Stimulated activated effector memory CD8-positive, alpha-beta T cell treated with anti-CD3 and anti-CD28 coated beads, Interleukin-12 subunit alpha, Interleukin-12 subunit beta, amount 100 ng/mL, for 72 hours (primary cell): ENCODE measurements at regions not wholly inside any gene's neighbourhood (a gene's known extent, or its start where the extent isn't known, plus 50 kb on each side); places are given as distances from the start of the nearest gene placed in this dataset.
A peak's percentile ranks its signal among the peaks of the same experiment; 100 is the strongest.
"Not testable (repeated sequence)": the region's sequence is repeated elsewhere in the genome, so short reads cannot be mapped to it uniquely, and the experiment has no call there.

Source experiments
- ATAC-seq: fragments of 150-1000 bp; cut with Tn5 transposase; 2 replicates; pipeline ENCODE4 v1.10.0; 2021
- DNase-seq, 2 donors: peaks; one replicate each; pipeline ENCODE4 v3.0.0; 2021 to 2022; ENCODE audit warnings: low spot score in 2 of 2
- H3K27ac Mint-ChIP-seq: one replicate; pipeline ENCODE4 v1.8.0; 2022; ENCODE audit warnings: mild to moderate bottlenecking, mixed read lengths
- H3K36me3 Mint-ChIP-seq: one replicate; pipeline ENCODE4 v1.8.0; 2022; ENCODE audit warnings: mild to moderate bottlenecking, mixed read lengths
- H3K4me1 Mint-ChIP-seq: one replicate; pipeline ENCODE4 v1.8.0; 2022; ENCODE audit warnings: mixed read lengths
- H3K4me3 Mint-ChIP-seq: one replicate; pipeline ENCODE4 v1.8.0; 2022; ENCODE audit warnings: mild to moderate bottlenecking, mixed read lengths
- H3K9me3 Mint-ChIP-seq: one replicate; pipeline ENCODE4 v1.8.0; 2022; ENCODE audit warnings: mixed read lengths

DNA sequence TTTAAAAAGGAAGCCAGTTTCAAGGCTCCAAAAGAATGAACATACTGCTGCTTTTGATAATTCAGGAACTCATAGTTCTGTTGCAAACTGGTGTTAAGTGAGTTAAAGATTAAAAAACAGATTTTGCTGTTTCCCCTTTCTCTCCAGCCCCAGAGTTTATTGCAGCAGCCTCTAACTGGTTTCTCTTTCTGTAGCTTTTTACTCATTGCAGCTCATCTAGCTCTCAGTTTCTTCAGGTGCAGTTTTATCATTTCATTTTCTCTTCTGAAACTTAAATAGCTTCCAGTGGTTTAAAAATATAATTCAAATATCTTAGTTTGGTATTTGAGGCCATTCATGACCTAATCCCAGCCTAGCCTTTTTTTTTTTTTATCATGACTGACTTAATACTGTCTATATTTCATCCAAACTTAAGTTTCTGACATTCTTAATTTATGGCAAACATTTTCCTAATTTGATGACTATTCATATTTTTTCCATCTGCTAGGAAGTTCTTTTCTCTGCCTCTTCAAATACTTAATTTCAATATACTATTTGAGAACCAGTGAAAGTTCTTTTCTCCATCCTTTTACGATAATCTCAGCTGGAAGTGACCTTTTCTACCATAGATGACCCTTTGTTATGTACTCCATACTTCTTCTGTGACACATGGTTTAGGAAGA, 252.7 kb upstream of the GRIA1 start:
- peaks cover 8% of the 10 kb centered on the region for H3K9me3 Mint-ChIP-seq
- H3K4me1 Mint-ChIP-seq, result no peaks in the 10 kb centered on the region
- H3K4me3 Mint-ChIP-seq, result no peak overlapping the region
- ATAC-seq (no peak), DNase-seq (no peak)
- H3K36me3 Mint-ChIP-seq, result no peaks in the 10 kb centered on the region
- H3K27ac Mint-ChIP-seq, result no peak overlapping the region

DNA sequence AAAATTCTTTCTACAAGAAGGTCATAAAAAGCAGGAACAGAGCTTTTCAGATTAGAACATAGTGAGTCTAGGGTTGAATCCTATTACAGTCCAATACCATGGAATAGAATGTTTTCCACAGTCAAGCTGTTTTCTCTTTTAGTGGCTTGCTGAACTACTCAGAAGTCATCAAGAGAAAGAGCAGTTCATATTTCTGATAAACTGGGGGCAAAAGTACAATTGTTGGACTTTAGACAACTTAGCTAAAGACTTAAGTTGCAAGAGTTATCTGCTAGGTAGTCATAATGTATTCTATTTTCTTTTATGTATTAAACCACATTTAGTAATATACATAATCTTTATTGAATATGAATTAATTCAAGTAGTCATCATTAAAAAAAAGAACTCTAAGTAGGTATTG, 233.1 kb upstream of the GRIA1 start:
- no peak overlapping the region for H3K27ac Mint-ChIP-seq
- no peaks in the 10 kb centered on the region for H3K36me3 Mint-ChIP-seq
- peaks cover 9% of the 10 kb centered on the region for H3K9me3 Mint-ChIP-seq
- no peaks in the 10 kb centered on the region for H3K4me1 Mint-ChIP-seq
- ATAC-seq (no peak), DNase-seq (no peak)
- no peak overlapping the region for H3K4me3 Mint-ChIP-seq

DNA sequence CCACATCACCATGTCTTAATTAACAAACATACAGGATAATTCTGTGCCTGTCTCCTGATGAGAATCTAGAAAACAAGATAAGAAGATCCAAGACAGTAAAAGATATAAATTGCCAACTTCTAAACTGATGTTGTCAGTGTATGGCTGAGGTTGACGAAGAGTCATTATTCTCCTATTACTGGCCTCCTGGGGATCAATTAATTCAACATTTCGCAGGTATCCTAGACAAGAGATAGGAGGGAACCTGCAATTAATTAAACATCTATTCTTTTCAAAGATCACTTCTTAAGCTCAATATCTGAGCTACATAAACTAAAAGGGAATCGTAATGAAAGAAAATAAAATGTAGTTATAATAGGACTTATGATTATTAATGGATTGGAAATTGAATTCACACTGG, 232.0 kb upstream of the GRIA1 start:
- ATAC-seq, result no peak
- H3K9me3 Mint-ChIP-seq, result peaks cover 7% of the 10 kb centered on the region

DNA sequence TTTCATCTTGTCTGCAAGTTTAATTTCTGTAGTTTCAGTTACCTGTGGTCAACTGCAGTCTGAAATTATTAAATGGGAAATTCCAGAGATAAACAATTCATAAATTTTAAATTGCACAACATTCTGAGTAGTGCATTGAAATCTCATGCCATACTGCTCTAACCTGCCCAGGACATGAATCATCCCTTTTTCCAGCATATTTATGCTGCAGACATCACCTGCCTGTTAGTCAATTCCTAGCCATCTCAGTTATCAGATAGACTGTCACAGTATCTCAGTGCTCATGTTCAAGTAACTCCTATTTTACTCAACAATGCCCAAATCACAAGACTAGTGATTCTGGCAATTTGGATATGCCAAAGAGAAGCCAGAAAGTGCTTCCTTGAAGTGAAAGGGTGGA, 223.0 kb upstream of the GRIA1 start:
- H3K4me3 Mint-ChIP-seq, result no peak overlapping the region
- DNase-seq, result no peak
- H3K27ac Mint-ChIP-seq, result no peak overlapping the region
- peaks cover 8% of the 10 kb centered on the region for H3K9me3 Mint-ChIP-seq
- H3K4me1 Mint-ChIP-seq, result no peaks in the 10 kb centered on the region
- no peak for ATAC-seq
- H3K36me3 Mint-ChIP-seq, result no peaks in the 10 kb centered on the region

More for the DNA sequence above, 232.0 kb upstream of the GRIA1 start:
- Mint-ChIP-seq H3K4me1 (no peaks in the 10 kb centered on the region), H3K4me3 (no peak overlapping the region), H3K36me3 (no peaks in the 10 kb centered on the region), H3K27ac (no peak overlapping the region)
- no peak for DNase-seq

DNA sequence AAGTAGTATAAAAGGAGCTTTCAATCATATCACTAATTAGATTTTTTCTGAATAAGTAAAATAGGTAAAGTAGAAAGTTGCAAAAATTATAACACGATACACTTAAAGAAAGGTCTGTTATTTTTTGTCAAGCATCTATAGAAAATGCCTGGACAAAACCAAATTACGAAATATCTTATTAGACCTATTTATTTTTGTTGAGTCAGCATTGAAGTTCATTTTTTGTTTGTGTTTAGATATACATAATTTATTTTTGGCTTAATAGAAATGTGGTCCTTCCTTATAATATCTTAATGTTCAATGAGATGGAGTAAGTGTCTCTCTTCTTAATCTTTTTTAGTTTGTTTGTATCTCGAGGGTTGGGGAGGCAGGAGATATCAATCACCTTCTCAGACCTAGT, 214.8 kb upstream of the GRIA1 start:
- DNase-seq, result no peak
- no peak overlapping the region for H3K4me3 Mint-ChIP-seq
- ATAC-seq, result no peak
- peaks cover 6% of the 10 kb centered on the region for H3K9me3 Mint-ChIP-seq
- no peaks in the 10 kb centered on the region for H3K4me1 Mint-ChIP-seq
- no peak overlapping the region for H3K27ac Mint-ChIP-seq
- H3K36me3 Mint-ChIP-seq, result no peaks in the 10 kb centered on the region

DNA sequence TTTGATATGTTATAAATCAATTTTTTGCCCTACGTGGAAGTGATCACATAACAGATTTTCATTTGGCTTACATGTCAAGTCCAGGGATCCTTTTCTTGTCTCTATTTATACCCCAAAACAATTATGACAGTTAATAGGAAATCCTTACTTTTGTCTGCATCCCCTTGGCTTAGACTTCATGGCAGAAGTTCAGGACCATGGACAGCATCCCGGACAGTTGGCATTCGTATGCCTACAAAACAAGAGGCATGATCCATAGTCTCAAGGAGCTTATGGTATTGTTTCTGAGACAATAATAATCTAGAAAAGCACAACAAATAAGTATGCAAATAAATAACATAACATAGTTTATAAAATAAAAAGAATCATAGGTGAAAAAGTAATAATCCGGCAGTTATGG, 214.3 kb upstream of the GRIA1 start:
- H3K9me3 Mint-ChIP-seq, result peaks cover 6% of the 10 kb centered on the region
- no peak overlapping the region for H3K27ac Mint-ChIP-seq
- no peak for ATAC-seq
- DNase-seq, result no peak
- H3K4me3 Mint-ChIP-seq, result no peak overlapping the region
- no peaks in the 10 kb centered on the region for H3K36me3 Mint-ChIP-seq
- no peaks in the 10 kb centered on the region for H3K4me1 Mint-ChIP-seq

DNA sequence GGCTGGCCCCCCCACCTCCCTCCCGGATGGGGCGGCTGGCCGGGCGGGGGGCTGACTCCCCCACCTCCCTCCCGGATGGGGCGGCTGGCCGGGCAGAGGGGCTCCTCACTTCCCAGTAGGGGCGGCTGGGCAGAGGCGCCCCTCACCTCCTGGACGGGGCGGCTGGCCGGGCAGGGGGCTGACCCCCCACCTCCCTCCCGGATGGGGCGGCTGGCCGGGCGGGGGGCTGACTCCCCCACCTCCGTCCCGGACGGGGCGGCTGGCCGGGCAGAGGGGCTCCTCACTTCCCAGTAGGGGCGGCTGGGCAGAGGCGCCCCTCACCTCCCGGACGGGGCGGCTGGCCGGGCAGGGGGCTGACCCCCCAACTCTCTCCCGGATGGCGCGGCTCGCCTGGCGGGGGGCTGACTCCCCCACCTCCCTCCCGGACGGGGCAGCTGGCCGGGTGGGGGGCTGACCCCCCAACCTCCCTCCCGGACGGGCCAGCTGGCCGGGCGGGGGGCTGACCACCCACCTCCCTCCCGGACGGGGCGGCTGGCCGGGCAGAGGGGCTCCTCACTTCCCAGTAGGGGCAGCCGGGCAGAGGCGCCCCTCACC, 194.1 kb upstream of the GRIA1 start:
- not testable (repeated sequence) for H3K27ac Mint-ChIP-seq, H3K4me1 Mint-ChIP-seq, DNase-seq, H3K9me3 Mint-ChIP-seq, H3K4me3 Mint-ChIP-seq, H3K36me3 Mint-ChIP-seq, ATAC-seq

DNA sequence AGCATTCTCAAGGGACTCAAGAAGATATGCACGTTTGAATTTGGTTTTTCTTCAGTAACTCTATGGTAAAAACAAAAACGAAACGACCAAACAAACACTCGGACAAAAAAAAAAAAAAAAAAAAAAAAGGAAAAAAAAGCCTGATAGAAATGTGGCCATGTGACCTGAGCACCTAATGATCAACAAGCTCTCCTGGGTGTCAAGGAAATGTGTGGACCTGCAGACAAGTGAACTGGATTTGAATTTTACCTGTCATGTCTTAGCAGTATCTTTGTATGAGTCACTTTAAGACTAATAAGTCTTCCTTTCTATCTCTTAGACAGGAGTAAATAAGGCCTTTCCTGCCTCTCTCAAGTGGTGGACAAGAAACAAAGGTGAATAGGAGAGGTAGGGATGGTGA, 190.6 kb upstream of the GRIA1 start:
- no peak overlapping the region for H3K27ac Mint-ChIP-seq
- ATAC-seq, result no peak
- H3K9me3 Mint-ChIP-seq, result peaks cover 9% of the 10 kb centered on the region
- DNase-seq, result no peak
- H3K4me1 Mint-ChIP-seq, result no peaks in the 10 kb centered on the region
- H3K36me3 Mint-ChIP-seq, result no peaks in the 10 kb centered on the region
- H3K4me3 Mint-ChIP-seq, result no peak overlapping the region

DNA sequence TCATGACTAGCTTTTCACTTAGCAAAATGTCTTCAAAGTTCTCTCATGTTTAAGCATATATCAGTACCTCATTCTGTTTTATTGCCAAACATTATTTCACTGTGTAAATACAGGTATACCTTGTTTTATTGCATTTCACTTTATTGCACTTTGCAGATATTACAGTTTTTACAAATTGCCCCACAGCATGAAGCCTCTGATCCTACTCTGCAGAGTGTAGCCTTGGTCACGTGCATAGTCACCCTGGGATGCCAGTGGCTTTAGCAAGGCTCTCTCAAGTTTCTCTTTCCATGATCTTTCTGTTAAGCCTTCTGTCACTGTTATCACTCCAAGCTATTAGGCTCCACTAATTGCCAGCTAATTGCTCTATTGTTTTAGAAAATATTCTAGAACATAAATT, 182.2 kb upstream of the GRIA1 start:
- ATAC-seq (no peak), DNase-seq (no peak)
- H3K36me3 Mint-ChIP-seq, result no peaks in the 10 kb centered on the region
- H3K4me1 Mint-ChIP-seq, result no peaks in the 10 kb centered on the region
- H3K9me3 Mint-ChIP-seq, result peaks cover 15% of the 10 kb centered on the region
- no peak overlapping the region for H3K4me3 Mint-ChIP-seq
- H3K27ac Mint-ChIP-seq, result no peak overlapping the region

DNA sequence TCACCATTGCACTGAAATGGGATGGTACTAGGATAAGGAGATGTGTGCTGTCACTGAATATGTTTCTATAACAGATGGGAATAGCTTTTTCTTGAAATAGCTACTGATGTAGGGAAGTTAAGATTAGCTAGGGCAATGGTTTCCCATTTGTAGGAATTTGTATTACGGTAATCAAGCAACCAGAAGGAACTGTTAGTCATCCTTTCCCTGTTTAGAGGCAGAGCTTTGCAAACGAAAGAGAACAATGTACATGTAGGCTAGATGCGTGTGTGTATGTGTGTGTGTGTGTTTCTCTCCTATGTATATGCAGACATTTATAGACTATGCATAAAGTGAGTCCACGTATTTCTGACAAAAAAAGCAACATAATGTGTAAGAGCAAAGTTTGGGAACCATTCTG, 171.9 kb upstream of the GRIA1 start:
- DNase-seq (no peak), ATAC-seq (no peak)
- no peaks in the 10 kb centered on the region for H3K36me3 Mint-ChIP-seq
- no peak overlapping the region for H3K4me3 Mint-ChIP-seq
- peaks cover 9% of the 10 kb centered on the region for H3K9me3 Mint-ChIP-seq
- no peak overlapping the region for H3K27ac Mint-ChIP-seq
- no peaks in the 10 kb centered on the region for H3K4me1 Mint-ChIP-seq

DNA sequence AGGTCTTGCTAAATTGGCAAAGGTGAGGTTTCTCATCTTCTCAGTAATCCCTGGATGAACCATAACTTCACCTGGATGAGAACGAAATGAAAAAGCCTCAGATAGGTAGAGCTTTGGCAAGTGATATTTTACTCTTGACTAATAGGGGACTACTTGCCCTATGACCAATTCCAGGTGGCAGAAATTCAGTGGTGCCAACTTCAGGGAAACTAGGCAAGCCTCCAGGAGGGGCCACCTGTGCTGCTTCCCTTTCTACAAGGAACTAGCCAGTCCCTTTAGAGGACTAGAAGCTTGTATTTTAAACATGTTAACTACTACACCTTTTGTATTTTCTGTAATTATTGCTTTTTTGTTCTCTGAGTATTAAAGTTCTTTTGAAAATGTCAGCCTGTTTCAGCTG, 169.0 kb upstream of the GRIA1 start:
- no peaks in the 10 kb centered on the region for H3K36me3 Mint-ChIP-seq
- peaks cover 3% of the 10 kb centered on the region for H3K9me3 Mint-ChIP-seq
- no peak overlapping the region for H3K27ac Mint-ChIP-seq
- no peak overlapping the region for H3K4me3 Mint-ChIP-seq
- no peaks in the 10 kb centered on the region for H3K4me1 Mint-ChIP-seq
- DNase-seq (no peak), ATAC-seq (no peak)

DNA sequence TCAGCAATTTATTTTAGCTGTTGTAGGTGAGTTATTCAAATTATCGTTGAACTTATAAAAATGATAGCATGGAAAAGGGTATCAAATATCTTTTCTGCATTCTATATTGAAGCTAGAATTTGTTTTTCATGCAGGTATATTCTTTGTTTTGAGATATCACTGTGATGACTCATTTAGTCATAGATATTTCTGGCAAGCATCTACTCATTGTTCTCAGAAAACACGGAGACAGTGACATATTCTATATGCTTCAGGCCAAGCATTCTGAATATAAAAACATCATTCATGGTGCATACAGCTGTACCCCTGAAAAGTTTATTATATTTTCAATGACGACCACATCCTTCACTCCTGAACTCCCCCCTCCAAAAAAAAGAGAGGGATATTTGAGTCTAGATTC, 150.3 kb upstream of the GRIA1 start:
- no peak for ATAC-seq
- H3K27ac Mint-ChIP-seq, result no peak overlapping the region
- peaks cover 3% of the 10 kb centered on the region for H3K9me3 Mint-ChIP-seq
- H3K4me3 Mint-ChIP-seq, result no peak overlapping the region
- H3K36me3 Mint-ChIP-seq, result no peaks in the 10 kb centered on the region
- H3K4me1 Mint-ChIP-seq, result no peaks in the 10 kb centered on the region
- DNase-seq, result no peak

DNA sequence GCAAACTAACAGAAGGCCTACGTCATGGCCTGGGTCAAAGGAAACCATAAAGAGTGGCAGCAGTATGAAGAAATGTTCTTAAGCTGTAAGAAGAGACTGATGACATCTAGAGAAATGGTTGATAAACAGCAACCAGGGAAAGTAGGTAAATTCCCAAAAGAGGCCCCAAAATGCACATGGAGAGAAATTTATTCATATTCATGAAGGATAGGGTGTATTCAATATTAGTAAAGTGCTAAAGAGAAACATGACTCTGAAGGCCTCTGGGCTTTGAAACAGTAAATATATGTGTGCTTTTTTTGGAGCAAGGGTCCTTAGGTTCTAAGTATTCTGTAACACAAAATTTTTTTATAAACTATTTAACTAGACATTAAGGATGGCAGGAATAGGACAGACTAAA, 149.7 kb upstream of the GRIA1 start:
- no peaks in the 10 kb centered on the region for H3K36me3 Mint-ChIP-seq
- H3K4me1 Mint-ChIP-seq, result no peaks in the 10 kb centered on the region
- no peak for ATAC-seq
- peaks cover 3% of the 10 kb centered on the region for H3K9me3 Mint-ChIP-seq
- DNase-seq, result no peak
- no peak overlapping the region for H3K27ac Mint-ChIP-seq
- no peak overlapping the region for H3K4me3 Mint-ChIP-seq

DNA sequence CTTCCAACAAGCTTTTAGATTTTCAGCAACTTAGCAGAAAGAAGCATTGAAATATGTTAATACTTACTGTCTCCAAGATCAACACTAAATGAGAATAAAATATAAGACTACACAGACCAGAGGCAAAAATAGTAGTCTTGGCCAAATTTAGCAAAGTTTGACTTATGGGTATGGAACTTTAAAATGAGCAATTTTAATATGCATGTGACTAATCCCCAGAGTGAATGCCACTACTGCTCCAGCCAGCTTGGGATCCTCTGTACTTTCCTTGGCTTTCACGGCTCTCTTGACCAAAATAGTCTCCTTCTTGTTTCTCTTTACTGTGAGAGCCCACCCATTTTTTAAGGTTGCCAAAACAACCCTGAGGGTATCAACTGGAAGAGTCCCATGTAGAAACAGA, 148.0 kb upstream of the GRIA1 start:
- H3K27ac Mint-ChIP-seq, result no peak overlapping the region
- no peaks in the 10 kb centered on the region for H3K9me3 Mint-ChIP-seq
- H3K4me3 Mint-ChIP-seq, result no peak overlapping the region
- no peaks in the 10 kb centered on the region for H3K4me1 Mint-ChIP-seq
- H3K36me3 Mint-ChIP-seq, result no peaks in the 10 kb centered on the region
- ATAC-seq (no peak), DNase-seq (no peak)

DNA sequence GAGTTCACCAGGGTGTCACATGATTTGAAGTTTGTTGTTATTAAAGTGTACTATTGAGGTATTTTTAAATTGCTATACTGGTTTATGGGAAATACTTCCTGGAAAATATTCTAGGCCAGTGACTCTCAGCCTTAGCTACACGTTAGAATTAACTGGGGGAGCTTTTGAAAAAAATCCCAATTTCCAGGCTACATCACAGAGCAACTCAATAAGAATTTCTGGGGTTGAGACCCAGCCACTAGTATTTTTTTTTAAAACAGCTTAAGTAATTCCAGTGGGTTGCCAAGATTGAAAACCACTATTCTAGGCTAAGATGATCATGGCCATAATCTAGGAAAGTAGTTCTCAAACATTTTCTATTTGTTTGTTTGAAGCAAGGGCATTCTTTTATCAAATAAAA, 142.9 kb upstream of the GRIA1 start:
- DNase-seq (no peak), ATAC-seq (no peak)
- H3K4me3 Mint-ChIP-seq, result no peak overlapping the region
- H3K36me3 Mint-ChIP-seq, result no peaks in the 10 kb centered on the region
- H3K4me1 Mint-ChIP-seq, result peaks cover 3% of the 10 kb centered on the region
- no peaks in the 10 kb centered on the region for H3K9me3 Mint-ChIP-seq
- H3K27ac Mint-ChIP-seq, result no peak overlapping the region

DNA sequence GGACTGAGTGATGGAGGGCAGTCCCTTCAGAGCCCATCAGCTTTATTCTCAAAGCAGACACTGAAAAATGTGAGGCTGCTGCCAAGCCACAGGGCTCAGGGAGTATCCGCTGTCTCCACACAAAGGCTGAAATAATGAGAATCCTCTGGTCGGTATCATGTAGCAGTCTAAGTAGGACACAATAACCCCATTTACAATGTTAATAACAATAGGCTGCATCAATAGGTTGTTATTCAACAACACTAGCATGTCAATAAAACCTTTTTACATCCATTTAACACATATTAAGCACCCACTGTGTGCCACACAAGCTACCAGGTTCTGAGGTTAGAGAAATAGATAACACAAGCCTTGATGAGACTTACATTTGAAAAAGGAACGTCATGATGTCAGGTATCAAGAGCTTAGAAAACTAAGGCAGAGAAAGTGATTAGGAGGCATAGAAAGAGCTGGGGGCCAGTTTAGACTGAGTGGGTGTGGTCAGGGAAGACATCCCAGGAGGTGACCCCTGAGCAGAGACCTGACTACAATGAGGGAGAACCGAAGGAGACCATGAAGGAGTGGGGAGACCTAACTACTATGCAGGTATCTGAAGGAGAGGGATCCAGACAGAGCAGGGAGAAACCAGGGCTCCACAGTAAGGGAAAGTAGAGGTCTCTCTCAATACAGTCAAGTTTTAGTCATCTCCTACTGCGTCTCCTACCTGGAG, 140.1 kb upstream of the GRIA1 start:
- Mint-ChIP-seq H3K36me3 (no peaks in the 10 kb centered on the region), H3K9me3 (no peaks in the 10 kb centered on the region), H3K4me3 (no peak overlapping the region), H3K27ac (no peak overlapping the region), H3K4me1 (peaks cover 8% of the 10 kb centered on the region)
- DNase-seq, result no peak
- ATAC-seq, result peak; percentile 28
